HEK293T (cell line): ENCODE measurements at regions not wholly inside any gene's neighbourhood (a gene's known extent, or its start where the extent isn't known, plus 50 kb on each side); places are given as distances from the start of the nearest gene placed in this dataset.
"Not testable (repeated sequence)": the region's sequence is repeated elsewhere in the genome, so short reads cannot be mapped to it uniquely, and the experiment has no call there.

Experiments
- CTCF ChIA-PET: fragments of 350-600 bp; formaldehyde crosslinking; extraction: SDS; loops from one replicate; lab custom pipeline; 2021; ENCODE audit warnings: antibody characterized with exemption, inconsistent platforms; lab: Yijun Ruan, JAX
- POLR2A ChIA-PET: fragments of 350-600 bp; formaldehyde crosslinking; extraction: SDS; loops from one replicate; lab custom pipeline; 2020; ENCODE audit warnings: antibody characterized with exemption, inconsistent platforms; lab: Yijun Ruan, JAX
- DNase-seq: peaks from one replicate; pipeline ENCODE4 v3.0.0; 2012; ENCODE audit warnings: mixed read lengths; ENCODE audit errors: extremely low spot score
- ARNT ChIP-seq: fragments of 450-650 bp; IDR thresholded peaks from 2 replicates; pipeline ENCODE4 v1.6.1; 2017; ENCODE audit warnings: mild to moderate bottlenecking
- BHLHE40 ChIP-seq: fragments of 450-650 bp; IDR thresholded peaks from 2 replicates; pipeline ENCODE4 v1.6.1; 2016; ENCODE audit warnings: mild to moderate bottlenecking, moderate library complexity, borderline replicate concordance
- CTBP1 ChIP-seq: fragments of 450-650 bp; IDR thresholded peaks from 2 replicates; pipeline ENCODE4 v1.6.1; 2016; ENCODE audit warnings: borderline replicate concordance
- ELF4 ChIP-seq: fragments of 450-650 bp; IDR thresholded peaks from 2 replicates; pipeline ENCODE4 v1.6.1; 2017; ENCODE audit warnings: antibody characterized with exemption
- FOXA1 ChIP-seq: fragments of 450-650 bp; IDR thresholded peaks from 2 replicates; pipeline ENCODE4 v1.6.1; 2016; ENCODE audit warnings: mild to moderate bottlenecking
- FOXK2 ChIP-seq: fragments of 450-650 bp; IDR thresholded peaks from 2 replicates; pipeline ENCODE4 v1.6.1; 2016; ENCODE audit warnings: mild to moderate bottlenecking
- FOXM1 ChIP-seq: fragments of 450-650 bp; IDR thresholded peaks from 2 replicates; pipeline ENCODE4 v1.6.1; 2017; ENCODE audit warnings: mild to moderate bottlenecking, borderline replicate concordance
- HDGF ChIP-seq: fragments of 450-650 bp; IDR thresholded peaks from 2 replicates; pipeline ENCODE4 v1.6.1; 2017; ENCODE audit warnings: antibody characterized with exemption, borderline replicate concordance
- L3MBTL2 ChIP-seq: fragments of 450-650 bp; conservative IDR thresholded peaks from 2 replicates; pipeline ENCODE4 v1.6.1; 2016; ENCODE audit warnings: mild to moderate bottlenecking
- LEF1 ChIP-seq: fragments of 450-650 bp; IDR thresholded peaks from 2 replicates; pipeline ENCODE4 v1.6.1; 2017; ENCODE audit warnings: mild to moderate bottlenecking, borderline replicate concordance
- NFRKB ChIP-seq: fragments of 450-650 bp; IDR thresholded peaks from 2 replicates; pipeline ENCODE4 v1.6.1; 2016; ENCODE audit warnings: mild to moderate bottlenecking, moderate library complexity
- PKNOX1 ChIP-seq: fragments of 450-650 bp; IDR thresholded peaks from 2 replicates; pipeline ENCODE4 v1.6.1; 2016
- SP1 ChIP-seq: fragments of 450-650 bp; IDR thresholded peaks from 2 replicates; pipeline ENCODE4 v1.6.1; 2017
- SUZ12 ChIP-seq: fragments of 450-650 bp; IDR thresholded peaks from 2 replicates; pipeline ENCODE4 v1.6.1; 2016; ENCODE audit warnings: mild to moderate bottlenecking
- TARDBP ChIP-seq: fragments of 450-650 bp; IDR thresholded peaks from 2 replicates; pipeline ENCODE4 v1.6.1; 2016
- ZNF384 ChIP-seq: fragments of 450-650 bp; IDR thresholded peaks from 2 replicates; pipeline ENCODE4 v1.6.1; 2016

DNA sequence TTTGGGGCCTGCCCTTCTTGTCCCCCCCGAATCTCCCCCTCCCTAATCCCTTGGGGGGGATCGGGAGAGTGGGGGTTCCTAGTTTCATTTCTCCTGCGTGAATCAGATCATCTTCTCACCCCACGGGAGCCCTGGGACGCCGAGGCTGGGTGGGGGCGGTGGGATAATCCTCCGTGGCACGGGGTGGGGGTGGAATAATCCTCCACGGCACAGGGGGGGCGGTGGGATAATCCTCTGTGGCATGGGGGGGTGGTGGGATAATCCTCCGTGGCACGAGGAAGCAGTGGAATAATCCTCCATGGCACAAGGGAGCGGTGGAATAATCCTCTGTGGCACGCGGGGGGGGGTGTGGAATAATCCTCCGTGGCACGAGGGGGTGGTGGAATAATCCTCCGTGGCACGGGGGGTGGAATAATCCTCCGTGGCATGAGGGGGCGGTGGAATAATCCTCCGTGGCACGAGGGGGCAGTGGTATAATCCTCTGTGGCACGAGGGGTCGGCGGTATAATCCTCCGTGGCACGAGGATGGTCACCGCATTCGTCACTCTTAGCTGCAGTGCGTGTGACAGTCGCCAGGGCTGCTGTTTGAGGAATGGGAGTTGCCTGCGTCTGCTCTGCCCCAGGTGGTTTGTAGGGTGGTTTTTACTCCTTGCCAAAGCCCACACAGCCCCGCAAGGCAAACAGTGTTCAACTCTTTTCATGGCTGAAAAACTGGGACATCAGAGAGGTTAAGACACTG, 156.9 kb downstream of the LAT start:
- DNase-seq, result no peak
- POLR2A ChIA-PET, result no interaction called here
- CTCF ChIA-PET, result no interaction called here
- TF ChIP-seq SUZ12 (no peak), FOXA1 (no peak), PKNOX1 (no peak), ARNT (no peak), L3MBTL2 (no peak), CTBP1 (no peak), NFRKB (no peak), ELF4 (no peak), HDGF (no peak), TARDBP (no peak), FOXM1 (no peak), LEF1 (no peak), SP1 (no peak), FOXK2 (no peak), ZNF384 (no peak), BHLHE40 (no peak)

DNA sequence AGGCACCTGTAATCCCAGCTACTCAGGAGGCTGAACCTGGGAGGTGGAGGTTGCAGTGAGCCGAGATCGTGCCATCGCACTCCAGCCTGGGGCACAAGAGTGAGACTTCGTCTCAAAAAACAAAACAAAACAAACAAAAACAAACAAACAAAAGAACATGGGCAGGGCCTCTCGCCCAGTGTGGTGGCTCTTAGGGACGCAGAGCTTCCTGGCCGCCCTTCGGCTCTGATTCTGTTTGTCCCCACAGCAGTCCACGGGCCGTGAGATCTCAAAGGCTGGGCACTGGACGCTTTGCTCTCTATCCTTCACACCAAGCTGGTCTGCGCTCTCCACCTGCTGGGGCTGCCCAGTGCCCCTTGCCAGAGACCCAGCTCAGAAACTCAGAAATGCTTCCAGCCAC, 156.3 kb downstream of the LAT start:
- POLR2A ChIA-PET, DNase-seq, CTCF ChIA-PET: not testable (repeated sequence)

- DNase-seq, CTCF ChIA-PET, POLR2A ChIA-PET: not testable (repeated sequence)
Measured at GRCh38 chr16:29139901-29140855, 155.3 kb downstream of the LAT start.

DNA sequence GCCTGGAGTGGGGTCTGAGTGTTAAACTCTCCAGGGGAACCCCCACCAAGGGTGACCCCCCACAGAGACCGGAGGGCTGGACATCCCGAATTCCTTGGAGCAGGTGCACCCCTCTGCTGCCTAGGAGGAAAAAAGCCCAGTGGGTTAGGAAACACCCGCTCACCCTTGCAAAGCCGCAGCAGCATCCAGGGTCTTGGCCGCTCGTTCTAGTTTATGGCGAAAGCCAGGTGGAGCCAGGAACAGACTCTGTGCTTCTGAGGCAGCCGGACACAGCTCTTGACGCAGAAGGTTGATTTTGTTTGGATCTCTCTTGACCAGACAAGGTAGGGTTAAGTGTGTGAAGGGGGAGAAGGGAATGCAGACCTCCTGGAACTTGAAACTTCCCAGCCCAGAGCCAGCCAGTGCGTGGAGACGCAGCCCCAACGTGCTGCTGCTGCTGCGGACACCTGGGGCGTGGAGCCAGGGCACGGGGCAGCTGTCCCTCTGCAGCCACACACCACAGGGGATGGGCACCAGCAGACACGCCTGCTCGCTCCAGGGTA, 154.5 kb downstream of the LAT start:
- CTCF ChIA-PET, result no interaction called here
- no peak for DNase-seq
- TF ChIP-seq FOXK2 (no peak), L3MBTL2 (no peak), HDGF (no peak), CTBP1 (no peak), NFRKB (no peak), ELF4 (no peak), FOXA1 (no peak), FOXM1 (no peak), SUZ12 (no peak), ZNF384 (no peak), SP1 (no peak), PKNOX1 (no peak), LEF1 (no peak), ARNT (no peak)
- POLR2A ChIA-PET, result no interaction called here

DNA sequence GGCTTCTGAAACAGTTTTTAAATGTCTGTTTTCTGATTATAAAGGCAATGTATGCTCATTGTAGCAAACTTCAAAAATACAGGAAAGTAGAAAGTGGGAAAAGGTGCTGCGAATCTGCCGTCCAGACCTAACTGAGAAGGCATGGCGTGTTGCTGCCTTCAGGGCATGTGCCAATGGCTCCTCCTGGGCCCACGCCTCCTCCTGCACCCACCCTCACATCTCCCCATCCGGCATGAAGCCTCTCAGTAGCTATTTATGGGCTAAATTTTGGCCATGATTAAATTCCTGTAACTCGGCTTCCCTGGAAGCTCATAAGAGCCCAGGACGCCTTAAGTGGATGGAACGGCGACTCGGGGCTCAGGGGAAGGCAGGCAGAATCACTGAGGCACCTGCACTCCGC, 153.8 kb downstream of the LAT start:
- POLR2A ChIA-PET, CTCF ChIA-PET, DNase-seq: not testable (repeated sequence)

DNA sequence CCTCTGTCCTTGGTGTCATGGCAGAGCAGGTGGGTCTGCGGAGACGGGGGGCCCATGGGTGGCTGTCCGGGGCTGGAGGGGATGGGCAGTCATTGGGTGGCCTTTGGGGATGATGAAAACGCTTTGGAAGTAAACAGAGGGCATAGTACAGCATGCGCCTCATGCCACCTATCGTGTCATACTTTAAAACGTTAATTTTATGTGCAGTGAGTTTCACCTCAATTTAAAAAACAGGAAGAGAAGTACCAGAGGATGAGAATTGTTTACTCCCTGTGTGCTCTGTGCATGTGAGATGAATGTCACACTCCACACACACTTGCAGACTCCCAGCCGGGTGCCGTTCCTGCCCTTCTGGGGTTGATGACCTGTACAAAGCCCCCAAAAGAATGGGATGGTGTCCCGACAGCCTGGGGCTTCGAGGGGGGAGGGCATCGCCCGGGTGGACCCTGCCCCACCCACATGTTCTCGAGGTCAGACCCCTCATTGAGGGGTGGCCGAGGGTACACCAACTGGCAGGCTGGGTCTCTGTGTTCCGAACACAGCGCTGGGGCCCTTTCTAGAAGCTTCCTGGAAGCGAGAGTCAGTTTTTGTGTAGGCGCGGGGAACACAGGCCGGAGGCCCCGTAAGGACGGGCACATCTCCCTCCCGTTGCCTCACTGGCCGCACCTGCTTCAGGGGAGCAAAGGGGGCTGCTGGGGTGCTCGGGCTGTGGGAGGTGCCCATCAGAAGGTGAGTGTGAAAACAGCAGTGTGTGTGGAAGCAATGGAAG, 153.2 kb downstream of the LAT start:
- CTCF ChIA-PET, POLR2A ChIA-PET, DNase-seq: not testable (repeated sequence)

DNA sequence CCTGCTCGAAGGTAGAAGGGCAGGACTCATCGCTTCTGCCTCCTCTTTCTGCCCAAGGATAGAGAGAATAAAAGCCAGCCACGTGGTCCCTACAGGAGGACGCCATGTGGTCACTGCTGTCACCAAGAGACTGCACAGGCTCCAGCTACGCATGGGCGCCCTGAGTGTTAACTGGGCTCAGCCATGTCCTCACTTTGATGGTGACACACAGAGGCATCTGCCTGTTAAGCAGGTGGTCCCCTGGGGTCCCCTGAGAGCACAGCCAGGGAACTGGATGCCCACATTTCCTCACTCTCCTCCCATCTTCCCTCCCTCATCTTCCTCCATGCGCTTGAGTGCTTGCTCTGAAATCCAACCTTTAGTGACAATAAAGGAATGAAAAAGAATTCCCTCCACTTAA, 152.6 kb downstream of the LAT start:
- CTCF ChIA-PET, DNase-seq, POLR2A ChIA-PET: not testable (repeated sequence)

- DNase-seq, CTCF ChIA-PET, POLR2A ChIA-PET: not testable (repeated sequence)
Measured at GRCh38 chr16:29136916-29137315, 152.1 kb downstream of the LAT start.

DNA sequence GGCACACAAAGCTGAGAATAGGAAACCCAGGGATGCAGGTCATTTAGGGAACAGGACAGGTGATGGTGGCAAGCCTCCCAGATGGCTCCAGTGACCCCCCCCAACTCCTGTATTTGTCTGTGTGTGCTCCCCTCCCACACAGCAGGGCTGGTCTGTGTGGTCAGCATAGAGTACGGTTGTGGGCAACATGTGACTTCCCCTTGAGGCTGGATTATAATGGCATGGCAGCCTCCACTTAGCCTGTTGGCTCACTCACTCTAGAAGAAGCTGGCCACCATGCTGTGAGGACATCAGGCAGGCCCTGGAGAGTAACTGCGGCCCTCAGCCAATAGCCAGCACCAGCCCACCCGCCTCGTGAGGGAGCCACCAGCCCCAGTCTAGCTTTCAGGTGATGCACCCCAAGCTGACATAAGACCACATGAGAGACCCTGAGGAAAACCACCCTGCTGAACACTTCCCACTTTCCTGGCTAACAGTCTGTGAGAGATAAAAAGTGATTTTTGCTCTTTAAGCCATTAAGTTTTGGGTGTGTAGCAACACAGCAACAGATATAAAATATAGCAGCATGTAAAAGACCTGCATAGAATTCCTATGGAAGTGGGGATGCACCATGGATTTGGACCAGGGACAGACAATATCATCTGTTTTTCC, 151.3 kb downstream of the LAT start:
- DNase-seq, CTCF ChIA-PET, POLR2A ChIA-PET: not testable (repeated sequence)

- DNase-seq, POLR2A ChIA-PET, CTCF ChIA-PET: not testable (repeated sequence)
Measured at GRCh38 chr16:29135098-29135497, 150.2 kb downstream of the LAT start.

DNA sequence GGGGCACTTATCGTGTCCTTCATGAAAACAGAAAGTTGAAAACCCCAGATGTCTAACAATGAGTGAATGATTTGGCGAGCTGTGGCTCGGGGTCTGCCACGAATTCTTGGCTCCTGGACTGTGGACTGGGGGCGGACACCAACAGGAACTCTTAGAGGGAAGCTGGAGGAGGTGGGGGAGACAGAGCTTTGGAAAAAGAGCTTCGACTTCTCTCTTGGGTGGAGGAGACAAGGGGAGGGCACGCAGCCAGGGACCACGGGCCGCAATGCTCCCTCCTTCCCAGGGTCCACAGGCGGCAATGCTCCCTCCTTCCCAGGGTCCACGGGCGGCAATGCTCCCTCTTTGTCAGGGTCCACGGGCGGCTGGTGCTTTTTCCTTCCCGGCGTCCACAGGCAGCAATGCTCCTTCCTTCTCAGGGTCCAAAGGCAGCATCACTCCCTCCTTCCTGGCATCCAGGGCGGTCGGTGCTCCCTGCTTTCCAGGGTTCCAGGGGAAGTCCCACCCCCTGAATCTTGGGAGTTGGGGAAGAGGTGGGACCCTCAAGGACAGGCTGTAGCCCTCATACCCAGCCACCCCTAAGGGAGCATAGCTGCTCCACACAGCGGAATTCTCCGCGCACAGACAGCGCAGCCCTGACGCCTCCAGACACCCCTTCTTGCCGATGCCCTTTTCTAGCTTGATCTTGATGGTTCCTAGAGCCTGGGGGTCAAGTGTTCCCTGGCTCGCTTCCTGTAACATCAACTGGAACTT, 149.0 kb downstream of the LAT start:
- POLR2A ChIA-PET, DNase-seq, CTCF ChIA-PET: not testable (repeated sequence)
